ENCODE measurements at regions not wholly inside any gene's neighbourhood (a gene's known extent, or its start where the extent isn't known, plus 50 kb on each side); places are given as distances from the start of the nearest gene placed in this dataset.

GRCh38 chr12:58995666-58996363, 75.5 kb upstream of the LRIG3 start:
- TF ChIP-seq, protein P1, sequence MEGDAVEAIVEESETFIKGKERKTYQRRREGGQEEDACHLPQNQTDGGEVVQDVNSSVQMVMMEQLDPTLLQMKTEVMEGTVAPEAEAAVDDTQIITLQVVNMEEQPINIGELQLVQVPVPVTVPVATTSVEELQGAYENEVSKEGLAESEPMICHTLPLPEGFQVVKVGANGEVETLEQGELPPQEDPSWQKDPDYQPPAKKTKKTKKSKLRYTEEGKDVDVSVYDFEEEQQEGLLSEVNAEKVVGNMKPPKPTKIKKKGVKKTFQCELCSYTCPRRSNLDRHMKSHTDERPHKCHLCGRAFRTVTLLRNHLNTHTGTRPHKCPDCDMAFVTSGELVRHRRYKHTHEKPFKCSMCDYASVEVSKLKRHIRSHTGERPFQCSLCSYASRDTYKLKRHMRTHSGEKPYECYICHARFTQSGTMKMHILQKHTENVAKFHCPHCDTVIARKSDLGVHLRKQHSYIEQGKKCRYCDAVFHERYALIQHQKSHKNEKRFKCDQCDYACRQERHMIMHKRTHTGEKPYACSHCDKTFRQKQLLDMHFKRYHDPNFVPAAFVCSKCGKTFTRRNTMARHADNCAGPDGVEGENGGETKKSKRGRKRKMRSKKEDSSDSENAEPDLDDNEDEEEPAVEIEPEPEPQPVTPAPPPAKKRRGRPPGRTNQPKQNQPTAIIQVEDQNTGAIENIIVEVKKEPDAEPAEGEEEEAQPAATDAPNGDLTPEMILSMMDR (conservative IDR thresholded peaks at IDR 0.05; ENCODE audit: low read depth, low read length) = no peak
- no peak for TF ChIP-seq EZH2 (IDR thresholded peaks at IDR 0.05; ENCODE audit: borderline replicate concordance, low read depth, low read length, poor library complexity, severe bottlenecking)
